WTC11 (cell line): ENCODE measurements at regions not wholly inside any gene's neighbourhood (a gene's known extent, or its start where the extent isn't known, plus 50 kb on each side); places are given as distances from the start of the nearest gene placed in this dataset.
"Not testable (repeated sequence)": the region's sequence is repeated elsewhere in the genome, so short reads cannot be mapped to it uniquely, and the experiment has no call there.

Experiments used
- ATAC-seq: fragments of 200-7000 bp; cut with Tn5 transposase; 2 replicates; pipeline ENCODE4 v1.10.0; 2021; ENCODE audit warnings: mild to moderate bottlenecking, moderate library complexity
- CTCF ChIA-PET: fragments of 300-600 bp; sonication (Branson Sonifier 250); formaldehyde crosslinking; loops from one replicate; lab custom pipeline; 2021; ENCODE audit warnings: antibody characterized with exemption; lab: Charles Lee
- POLR2A ChIA-PET: fragments of 350-600 bp; sonication (Branson Sonifier 250); formaldehyde crosslinking; loops from one replicate; lab custom pipeline; 2021; ENCODE audit warnings: antibody characterized with exemption; lab: Charles Lee
- DNase-seq: peaks from one replicate; pipeline ENCODE4 v3.0.0; 2021; ENCODE audit warnings: low spot score
- H3K27ac Mint-ChIP-seq: 2 replicates; pipeline ENCODE4 v1.8.0; 2021; ENCODE audit warnings: mixed read lengths
- H3K27me3 Mint-ChIP-seq: 2 replicates; pipeline ENCODE4 v1.8.0; 2021; ENCODE audit warnings: low read depth, mild to moderate bottlenecking, moderate library complexity, mixed read lengths
- H3K36me3 Mint-ChIP-seq: 2 replicates; pipeline ENCODE4 v1.8.0; 2021; ENCODE audit warnings: mixed read lengths
- H3K4me1 Mint-ChIP-seq: 2 replicates; pipeline ENCODE4 v1.8.0; 2022; ENCODE audit warnings: mixed read lengths
- H3K4me3 Mint-ChIP-seq: 2 replicates; pipeline ENCODE4 v1.8.0; 2021; ENCODE audit warnings: mild to moderate bottlenecking, moderate library complexity, mixed read lengths
- H3K9me3 Mint-ChIP-seq: 2 replicates; pipeline ENCODE4 v1.8.0; 2021; ENCODE audit warnings: mixed read lengths
- EMX1 ChIP-seq: fragments of 250-450 bp; sonication (Bioruptor Pico); IDR thresholded peaks from 2 replicates; pipeline ENCODE4 v1.8.0; 2021; ENCODE audit warnings: mild to moderate bottlenecking
- FOXJ3 ChIP-seq: sonication (generic); formaldehyde crosslinking; IDR thresholded peaks from 2 replicates; pipeline ENCODE4 v1.9.0; 2021; ENCODE audit warnings: missing genetic modification reagents, mild to moderate bottlenecking, borderline replicate concordance
- FOXK1 ChIP-seq: sonication (generic); formaldehyde crosslinking; IDR thresholded peaks from 2 replicates; pipeline ENCODE4 v1.8.0; 2022; ENCODE audit warnings: mild to moderate bottlenecking, moderate library complexity, missing genetic modification reagents
- IRF2 ChIP-seq: sonication (generic); formaldehyde crosslinking; IDR thresholded peaks from 2 replicates; pipeline ENCODE4 v1.8.0; 2022; ENCODE audit warnings: low read depth, missing genetic modification reagents, borderline replicate concordance
- JAZF1 ChIP-seq: fragments of 250-450 bp; sonication (Bioruptor Pico); IDR thresholded peaks from 2 replicates; pipeline ENCODE4 v1.9.0; 2021; ENCODE audit warnings: moderate library complexity, mild to moderate bottlenecking, inconsistent platforms
- NFYB ChIP-seq: sonication (generic); formaldehyde crosslinking; conservative IDR thresholded peaks from 2 replicates; pipeline ENCODE4 v1.8.0; 2022; ENCODE audit warnings: low read depth, missing genetic modification reagents
- TCF7 ChIP-seq: sonication (generic); formaldehyde crosslinking; IDR thresholded peaks from 2 replicates; pipeline ENCODE4 v1.8.0; 2022; ENCODE audit warnings: mild to moderate bottlenecking, low read depth, missing genetic modification reagents, moderate library complexity
- ZNF263 ChIP-seq: sonication (generic); formaldehyde crosslinking; IDR thresholded peaks from 2 replicates; pipeline ENCODE4 v1.8.1; 2022; ENCODE audit warnings: low read depth, mild to moderate bottlenecking, moderate library complexity, missing genetic modification reagents
- TF ChIP-seq, protein P1 (sequence below): sonication (generic); formaldehyde crosslinking; IDR thresholded peaks from 2 replicates; pipeline ENCODE4 v1.8.0; 2023; ENCODE audit warnings: missing genetic modification reagents
- TF ChIP-seq, protein P2 (sequence below): fragments of 250-450 bp; sonication (Bioruptor Pico); IDR thresholded peaks from 2 replicates; pipeline ENCODE4 v1.9.0; 2021; ENCODE audit warnings: mild to moderate bottlenecking, borderline replicate concordance
- TF ChIP-seq, protein P3 (sequence below): sonication (generic); formaldehyde crosslinking; IDR thresholded peaks from 2 replicates; pipeline ENCODE4 v1.8.1; 2022; ENCODE audit warnings: missing genetic modification reagents, borderline replicate concordance
- TF ChIP-seq, protein P4 (sequence below): sonication (generic); formaldehyde crosslinking; IDR thresholded peaks from 2 replicates; pipeline ENCODE4 v1.8.1; 2023; ENCODE audit warnings: mild to moderate bottlenecking, missing genetic modification reagents, moderate library complexity
- TF ChIP-seq, protein P5 (sequence below): sonication (generic); formaldehyde crosslinking; IDR thresholded peaks from 2 replicates; pipeline ENCODE4 v1.8.1; 2023; ENCODE audit warnings: mild to moderate bottlenecking, missing genetic modification reagents

DNA sequence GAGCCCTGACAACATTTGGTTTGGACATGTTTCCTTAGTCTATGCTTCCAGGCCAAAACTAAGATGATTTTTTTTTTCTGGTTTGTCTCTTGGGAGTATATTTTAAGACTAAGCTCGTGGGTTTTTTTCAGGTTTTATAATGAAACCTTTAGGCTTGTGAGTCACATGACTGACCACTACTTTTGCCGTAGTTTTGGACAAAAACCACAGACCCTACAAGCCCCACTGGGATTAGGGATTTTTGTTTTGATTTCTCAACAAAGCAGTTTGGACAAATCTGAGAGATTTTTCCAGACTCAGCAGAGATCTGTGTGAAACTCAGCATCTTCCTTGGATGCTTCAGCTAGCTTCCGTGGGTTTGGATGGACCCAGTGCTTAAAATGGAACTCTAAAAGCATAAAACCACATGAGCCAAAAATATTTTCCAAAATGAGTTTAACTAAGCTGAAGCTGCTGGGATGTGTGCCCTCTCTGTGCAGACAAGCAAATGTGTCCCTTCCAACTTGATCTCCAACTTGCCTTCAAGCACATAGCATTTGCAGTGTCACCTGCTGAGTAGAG, 70.3 kb upstream of the SMIM15 start:
- Mint-ChIP-seq H3K4me3 (no peak overlapping the region), H3K36me3 (peaks cover 4% of the 10 kb centered on the region; the same call in 1 of the 2 replicates), H3K27me3 (no peaks in the 10 kb centered on the region), H3K9me3 (peaks cover 16% of the 10 kb centered on the region), H3K4me1 (no peaks in the 10 kb centered on the region), H3K27ac (no peak overlapping the region)
- ATAC-seq (no peak), DNase-seq (no peak)
- ChIA-PET CTCF (no interaction called here), POLR2A (no interaction called here)
- no peak for TF ChIP-seq JAZF1 (CRISPR knock-in tag)
- TF ChIP-seq NFYB (CRISPR knock-in tag), result no peak
- no peak for TF ChIP-seq ZNF263
- TF ChIP-seq FOXJ3, result no peak
- TF ChIP-seq FOXK1, result no peak
- TF ChIP-seq, protein P1, sequence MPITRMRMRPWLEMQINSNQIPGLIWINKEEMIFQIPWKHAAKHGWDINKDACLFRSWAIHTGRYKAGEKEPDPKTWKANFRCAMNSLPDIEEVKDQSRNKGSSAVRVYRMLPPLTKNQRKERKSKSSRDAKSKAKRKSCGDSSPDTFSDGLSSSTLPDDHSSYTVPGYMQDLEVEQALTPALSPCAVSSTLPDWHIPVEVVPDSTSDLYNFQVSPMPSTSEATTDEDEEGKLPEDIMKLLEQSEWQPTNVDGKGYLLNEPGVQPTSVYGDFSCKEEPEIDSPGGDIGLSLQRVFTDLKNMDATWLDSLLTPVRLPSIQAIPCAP (CRISPR knock-in tag), result no peak

DNA sequence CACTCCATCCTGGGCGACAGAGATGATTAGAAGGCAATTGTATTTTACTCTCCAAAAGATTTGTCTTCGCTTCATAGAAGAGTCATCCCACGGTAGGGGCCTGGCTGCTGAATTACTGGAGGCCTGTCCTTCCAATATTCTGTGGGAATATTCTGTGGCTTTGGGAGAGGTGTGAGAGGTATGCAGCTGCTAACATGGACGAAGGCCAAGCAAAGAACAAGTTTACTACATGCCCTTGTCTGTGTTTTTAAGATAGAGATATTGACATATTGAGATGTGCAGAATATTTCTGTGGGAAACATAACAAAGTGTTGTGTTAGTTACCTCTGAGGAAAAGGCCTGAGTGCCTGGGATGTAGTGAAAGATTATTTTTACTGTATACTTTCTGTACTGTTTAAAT, 71.8 kb upstream of the SMIM15 start:
- POLR2A ChIA-PET, result no interaction called here
- Mint-ChIP-seq H3K36me3 (peaks cover 17% of the 10 kb centered on the region), H3K4me1 (no peaks in the 10 kb centered on the region), H3K9me3 (peaks cover 31% of the 10 kb centered on the region), H3K27ac (no peak overlapping the region), H3K4me3 (no peak overlapping the region), H3K27me3 (no peaks in the 10 kb centered on the region)
- no peak for ATAC-seq
- CTCF ChIA-PET, result no interaction called here
- DNase-seq, result no peak
- TF ChIP-seq EMX1 (no peak), IRF2 (CRISPR knock-in tag) (no peak), TCF7 (CRISPR knock-in tag) (no peak)
- TF ChIP-seq, protein P2, sequence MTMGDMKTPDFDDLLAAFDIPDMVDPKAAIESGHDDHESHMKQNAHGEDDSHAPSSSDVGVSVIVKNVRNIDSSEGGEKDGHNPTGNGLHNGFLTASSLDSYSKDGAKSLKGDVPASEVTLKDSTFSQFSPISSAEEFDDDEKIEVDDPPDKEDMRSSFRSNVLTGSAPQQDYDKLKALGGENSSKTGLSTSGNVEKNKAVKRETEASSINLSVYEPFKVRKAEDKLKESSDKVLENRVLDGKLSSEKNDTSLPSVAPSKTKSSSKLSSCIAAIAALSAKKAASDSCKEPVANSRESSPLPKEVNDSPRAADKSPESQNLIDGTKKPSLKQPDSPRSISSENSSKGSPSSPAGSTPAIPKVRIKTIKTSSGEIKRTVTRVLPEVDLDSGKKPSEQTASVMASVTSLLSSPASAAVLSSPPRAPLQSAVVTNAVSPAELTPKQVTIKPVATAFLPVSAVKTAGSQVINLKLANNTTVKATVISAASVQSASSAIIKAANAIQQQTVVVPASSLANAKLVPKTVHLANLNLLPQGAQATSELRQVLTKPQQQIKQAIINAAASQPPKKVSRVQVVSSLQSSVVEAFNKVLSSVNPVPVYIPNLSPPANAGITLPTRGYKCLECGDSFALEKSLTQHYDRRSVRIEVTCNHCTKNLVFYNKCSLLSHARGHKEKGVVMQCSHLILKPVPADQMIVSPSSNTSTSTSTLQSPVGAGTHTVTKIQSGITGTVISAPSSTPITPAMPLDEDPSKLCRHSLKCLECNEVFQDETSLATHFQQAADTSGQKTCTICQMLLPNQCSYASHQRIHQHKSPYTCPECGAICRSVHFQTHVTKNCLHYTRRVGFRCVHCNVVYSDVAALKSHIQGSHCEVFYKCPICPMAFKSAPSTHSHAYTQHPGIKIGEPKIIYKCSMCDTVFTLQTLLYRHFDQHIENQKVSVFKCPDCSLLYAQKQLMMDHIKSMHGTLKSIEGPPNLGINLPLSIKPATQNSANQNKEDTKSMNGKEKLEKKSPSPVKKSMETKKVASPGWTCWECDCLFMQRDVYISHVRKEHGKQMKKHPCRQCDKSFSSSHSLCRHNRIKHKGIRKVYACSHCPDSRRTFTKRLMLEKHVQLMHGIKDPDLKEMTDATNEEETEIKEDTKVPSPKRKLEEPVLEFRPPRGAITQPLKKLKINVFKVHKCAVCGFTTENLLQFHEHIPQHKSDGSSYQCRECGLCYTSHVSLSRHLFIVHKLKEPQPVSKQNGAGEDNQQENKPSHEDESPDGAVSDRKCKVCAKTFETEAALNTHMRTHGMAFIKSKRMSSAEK, result no peak
- TF ChIP-seq, protein P3, sequence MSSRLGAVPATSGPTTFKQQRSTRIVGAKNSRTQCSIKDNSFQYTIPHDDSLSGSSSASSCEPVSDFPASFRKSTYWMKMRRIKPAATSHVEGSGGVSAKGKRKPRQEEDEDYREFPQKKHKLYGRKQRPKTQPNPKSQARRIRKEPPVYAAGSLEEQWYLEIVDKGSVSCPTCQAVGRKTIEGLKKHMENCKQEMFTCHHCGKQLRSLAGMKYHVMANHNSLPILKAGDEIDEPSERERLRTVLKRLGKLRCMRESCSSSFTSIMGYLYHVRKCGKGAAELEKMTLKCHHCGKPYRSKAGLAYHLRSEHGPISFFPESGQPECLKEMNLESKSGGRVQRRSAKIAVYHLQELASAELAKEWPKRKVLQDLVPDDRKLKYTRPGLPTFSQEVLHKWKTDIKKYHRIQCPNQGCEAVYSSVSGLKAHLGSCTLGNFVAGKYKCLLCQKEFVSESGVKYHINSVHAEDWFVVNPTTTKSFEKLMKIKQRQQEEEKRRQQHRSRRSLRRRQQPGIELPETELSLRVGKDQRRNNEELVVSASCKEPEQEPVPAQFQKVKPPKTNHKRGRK (CRISPR knock-in tag), result no peak
- TF ChIP-seq, protein P4, sequence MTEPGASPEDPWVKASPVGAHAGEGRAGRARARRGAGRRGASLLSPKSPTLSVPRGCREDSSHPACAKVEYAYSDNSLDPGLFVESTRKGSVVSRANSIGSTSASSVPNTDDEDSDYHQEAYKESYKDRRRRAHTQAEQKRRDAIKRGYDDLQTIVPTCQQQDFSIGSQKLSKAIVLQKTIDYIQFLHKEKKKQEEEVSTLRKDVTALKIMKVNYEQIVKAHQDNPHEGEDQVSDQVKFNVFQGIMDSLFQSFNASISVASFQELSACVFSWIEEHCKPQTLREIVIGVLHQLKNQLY (CRISPR knock-in tag), result no peak
- TF ChIP-seq, protein P5, sequence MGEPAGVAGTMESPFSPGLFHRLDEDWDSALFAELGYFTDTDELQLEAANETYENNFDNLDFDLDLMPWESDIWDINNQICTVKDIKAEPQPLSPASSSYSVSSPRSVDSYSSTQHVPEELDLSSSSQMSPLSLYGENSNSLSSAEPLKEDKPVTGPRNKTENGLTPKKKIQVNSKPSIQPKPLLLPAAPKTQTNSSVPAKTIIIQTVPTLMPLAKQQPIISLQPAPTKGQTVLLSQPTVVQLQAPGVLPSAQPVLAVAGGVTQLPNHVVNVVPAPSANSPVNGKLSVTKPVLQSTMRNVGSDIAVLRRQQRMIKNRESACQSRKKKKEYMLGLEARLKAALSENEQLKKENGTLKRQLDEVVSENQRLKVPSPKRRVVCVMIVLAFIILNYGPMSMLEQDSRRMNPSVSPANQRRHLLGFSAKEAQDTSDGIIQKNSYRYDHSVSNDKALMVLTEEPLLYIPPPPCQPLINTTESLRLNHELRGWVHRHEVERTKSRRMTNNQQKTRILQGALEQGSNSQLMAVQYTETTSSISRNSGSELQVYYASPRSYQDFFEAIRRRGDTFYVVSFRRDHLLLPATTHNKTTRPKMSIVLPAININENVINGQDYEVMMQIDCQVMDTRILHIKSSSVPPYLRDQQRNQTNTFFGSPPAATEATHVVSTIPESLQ (CRISPR knock-in tag), result no peak

DNA sequence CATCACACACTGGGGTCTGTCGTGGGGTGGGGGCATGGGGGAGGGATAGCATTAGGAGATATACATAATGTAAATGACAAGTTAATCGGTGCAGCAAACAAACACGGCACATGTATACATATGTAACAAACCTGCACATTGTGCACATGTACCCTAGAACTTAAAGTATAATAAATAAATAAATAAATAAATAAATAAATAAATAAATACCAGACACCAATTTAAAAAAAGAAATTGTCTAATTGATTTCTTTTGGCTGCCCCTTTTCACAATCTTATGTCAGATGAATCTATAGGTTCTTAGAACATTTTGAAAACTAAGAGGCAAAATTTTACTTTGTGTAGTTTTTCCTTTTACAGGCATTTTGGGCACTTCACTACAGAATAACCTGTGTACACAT, 74.4 kb upstream of the SMIM15 start:
- POLR2A ChIA-PET, H3K27ac Mint-ChIP-seq, ATAC-seq, H3K4me3 Mint-ChIP-seq, H3K4me1 Mint-ChIP-seq, H3K27me3 Mint-ChIP-seq, DNase-seq, CTCF ChIA-PET: not testable (repeated sequence)
- Mint-ChIP-seq H3K36me3 (peaks cover 31% of the 10 kb centered on the region), H3K9me3 (peaks cover 36% of the 10 kb centered on the region)
